Anterior cingulate cortex (tissue), 58 donors: ENCODE measurements at regions not wholly inside any gene's neighbourhood (a gene's known extent, or its start where the extent isn't known, plus 50 kb on each side); places are given as distances from the start of the nearest gene placed in this dataset.
A peak's percentile ranks its signal among the peaks of the same experiment; 100 is the strongest.

Experiments
- DNase-seq, 58 donors: peaks; one replicate each; lab custom pipeline; 2025; lab: John Stamatoyannopoulos, UW

DNA sequence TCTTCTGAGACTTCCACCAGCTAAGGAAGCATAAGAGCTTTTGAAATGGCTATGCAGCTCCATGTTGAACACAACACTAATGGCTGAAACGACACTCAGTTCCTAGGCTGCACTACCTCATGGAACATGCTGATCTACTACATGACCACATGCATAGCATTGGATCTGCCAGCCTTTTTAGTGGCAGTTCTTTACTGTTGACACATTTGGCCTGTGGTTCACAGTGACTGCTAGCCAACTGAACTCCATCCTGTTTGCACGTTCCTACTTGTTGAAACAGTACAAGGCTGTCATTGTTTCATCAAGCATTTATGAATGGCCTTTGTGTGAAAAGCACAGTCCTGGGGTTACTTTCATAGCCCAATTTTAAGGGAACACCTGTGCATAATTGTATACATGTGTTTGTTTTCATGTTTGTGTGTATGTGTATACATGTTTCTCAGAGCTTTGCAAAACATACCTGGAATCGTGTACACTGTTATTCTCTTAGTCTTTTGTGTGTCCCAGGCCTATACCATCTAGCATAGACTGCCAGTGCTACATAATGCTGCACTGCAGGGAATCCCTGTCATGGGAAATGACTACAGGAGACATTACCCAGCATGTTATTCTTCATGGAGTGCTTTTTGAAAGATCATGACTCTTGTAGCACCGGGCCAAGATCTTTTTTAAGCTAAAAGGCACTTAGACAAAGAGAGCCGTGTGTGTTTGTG, 179.6 kb upstream of the ESRRG start:
- peak in 16 of 58 donors; percentile 5 to 61 (median 16) for DNase-seq

DNA sequence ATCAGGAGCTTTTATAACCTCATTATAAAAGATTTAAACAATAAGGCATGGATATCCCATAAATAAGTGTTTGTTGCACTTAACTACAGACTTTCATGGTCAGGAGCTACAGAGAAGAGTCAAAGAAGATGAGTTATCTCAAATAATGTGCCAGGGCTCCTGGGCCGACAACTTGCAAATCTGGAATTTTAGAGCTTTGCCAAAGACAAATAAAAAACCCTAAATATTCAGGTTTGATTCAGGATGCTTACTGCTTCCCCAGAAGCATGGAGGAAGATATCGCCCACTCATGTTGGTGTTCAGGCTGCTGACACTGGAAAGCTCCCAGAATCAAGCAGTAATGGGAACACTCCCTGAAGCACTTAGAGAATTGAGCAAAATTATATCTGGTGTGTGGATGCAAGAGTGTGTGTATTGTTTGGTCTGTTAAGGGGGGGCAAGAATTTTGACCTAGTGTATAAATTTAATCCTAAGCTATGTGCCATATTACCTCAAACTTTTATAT, 176.9 kb upstream of the ESRRG start:
- DNase-seq = peak in 8 of 58 donors; percentile 5 to 62 (median 24)

DNA sequence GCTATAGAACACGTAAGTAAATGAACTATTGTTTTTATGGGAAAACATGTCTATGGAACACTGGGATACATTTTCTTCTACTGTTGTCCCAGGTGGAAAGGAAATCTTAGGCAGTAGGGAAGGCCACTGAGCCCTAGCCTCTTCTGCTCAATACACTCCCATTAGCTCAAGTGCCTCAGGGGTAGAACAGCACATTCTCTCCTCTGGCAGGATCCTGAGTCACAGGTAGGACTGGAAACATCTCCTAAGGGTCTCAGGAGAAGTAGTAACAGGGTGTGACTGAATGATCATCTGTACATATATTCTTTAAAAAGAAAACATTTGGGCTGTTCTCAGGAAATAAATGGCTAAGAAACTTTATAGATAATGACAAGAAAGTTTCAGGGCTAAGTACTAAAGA, 175.6 kb upstream of the ESRRG start:
- no peak for DNase-seq

DNA sequence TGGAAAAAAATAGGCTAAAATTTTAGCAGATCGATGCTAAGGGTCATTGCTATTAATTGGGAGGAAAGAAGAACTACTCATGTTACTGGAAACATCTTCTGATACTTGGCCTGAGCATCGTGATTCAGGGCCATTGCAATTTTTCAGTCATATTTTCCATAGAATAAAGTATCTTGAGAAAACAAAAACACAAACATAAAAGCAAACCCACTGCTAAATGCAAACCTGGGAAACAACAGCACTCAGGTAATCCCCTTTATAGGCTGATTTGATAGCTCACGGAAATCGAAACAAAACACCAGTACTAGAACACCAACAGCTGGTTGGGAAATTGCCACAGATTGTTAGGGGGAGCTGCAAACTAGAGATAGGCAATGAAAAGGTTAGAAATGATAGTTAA, 172.9 kb upstream of the ESRRG start:
- DNase-seq = no peak

DNA sequence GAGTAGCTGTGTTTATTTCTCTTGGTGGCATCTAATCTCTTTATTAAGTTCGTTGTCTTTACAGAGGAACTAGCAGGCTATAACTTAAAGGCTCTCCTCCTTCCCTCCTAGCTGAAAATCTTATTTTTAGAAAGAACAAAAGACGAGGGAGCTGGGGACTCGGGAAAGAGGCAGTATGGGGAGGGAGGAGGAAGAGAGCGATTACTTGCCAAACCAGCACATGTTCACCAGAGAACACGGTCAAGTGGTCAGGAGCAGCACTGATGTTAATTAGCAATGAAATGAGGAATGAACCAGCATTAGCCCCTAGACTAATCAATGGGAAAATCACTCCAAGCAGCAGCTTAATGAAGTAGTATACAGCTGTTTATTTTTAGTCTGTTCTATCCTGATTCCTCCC, 171.3 kb upstream of the ESRRG start:
- DNase-seq = no peak

DNA sequence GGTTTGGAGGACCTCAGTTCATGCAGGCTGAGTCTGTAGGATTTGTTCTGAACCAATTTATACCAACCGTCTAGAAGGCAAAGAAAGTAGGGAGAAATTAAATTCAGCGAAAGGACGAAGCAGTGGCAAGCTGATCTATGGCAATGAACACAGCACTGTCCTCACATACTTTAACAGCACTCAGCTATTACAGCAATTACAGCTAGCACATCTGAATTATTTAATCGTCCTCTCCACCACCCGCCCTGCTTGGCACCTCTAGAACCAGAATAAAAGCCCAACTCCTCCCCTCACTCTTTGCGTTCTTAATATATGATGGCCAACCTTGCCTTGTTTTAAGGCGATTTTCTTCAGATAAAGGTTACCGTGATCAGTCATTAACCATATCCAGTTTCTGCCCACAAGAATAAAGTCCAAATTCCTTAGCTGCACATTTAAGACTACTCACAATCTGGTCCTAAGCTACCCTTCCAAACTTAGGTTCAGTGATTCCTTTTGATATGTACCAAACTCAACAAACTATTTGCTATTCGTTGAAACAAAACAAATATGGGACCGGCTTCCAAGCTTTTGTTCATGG, 169.4 kb upstream of the ESRRG start:
- DNase-seq = no peak

DNA sequence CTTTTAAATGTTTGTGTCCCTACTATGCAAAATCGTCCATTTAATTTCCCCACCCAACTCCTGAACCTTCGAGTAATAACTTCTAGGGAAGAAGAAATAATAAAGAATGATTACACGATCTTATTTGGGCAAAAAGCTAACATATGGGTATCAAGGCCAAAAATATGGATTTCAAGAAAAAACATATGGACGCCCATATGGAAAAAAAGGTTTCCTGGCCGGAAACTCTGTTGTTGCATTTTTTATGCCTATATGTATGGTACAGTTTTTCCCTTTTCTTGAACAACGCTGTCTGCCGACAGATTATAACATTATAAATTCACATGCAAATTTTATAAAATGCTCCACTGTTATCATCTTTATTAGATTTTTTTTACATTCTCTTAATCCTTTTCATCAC, 167.6 kb upstream of the ESRRG start:
- DNase-seq = no peak

DNA sequence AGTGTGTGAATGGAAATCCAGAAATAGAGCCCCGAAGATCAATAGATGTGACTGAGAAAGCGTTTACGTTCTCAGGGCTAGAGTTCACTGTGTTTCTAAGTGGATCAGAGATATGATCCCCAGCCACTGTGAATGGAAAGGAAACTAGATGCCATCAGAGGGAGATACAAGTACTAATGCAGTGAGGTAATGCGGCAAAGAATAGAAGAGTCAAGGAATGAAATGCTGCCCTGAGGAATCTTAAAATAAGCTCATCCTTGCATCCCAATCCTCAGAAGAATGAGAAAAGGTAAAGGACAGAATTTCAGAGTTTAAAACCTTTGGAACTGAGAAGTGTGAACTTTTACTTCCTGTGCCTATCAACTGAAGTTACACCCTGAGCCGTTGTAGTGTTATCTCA, 165.5 kb upstream of the ESRRG start:
- DNase-seq = no peak

DNA sequence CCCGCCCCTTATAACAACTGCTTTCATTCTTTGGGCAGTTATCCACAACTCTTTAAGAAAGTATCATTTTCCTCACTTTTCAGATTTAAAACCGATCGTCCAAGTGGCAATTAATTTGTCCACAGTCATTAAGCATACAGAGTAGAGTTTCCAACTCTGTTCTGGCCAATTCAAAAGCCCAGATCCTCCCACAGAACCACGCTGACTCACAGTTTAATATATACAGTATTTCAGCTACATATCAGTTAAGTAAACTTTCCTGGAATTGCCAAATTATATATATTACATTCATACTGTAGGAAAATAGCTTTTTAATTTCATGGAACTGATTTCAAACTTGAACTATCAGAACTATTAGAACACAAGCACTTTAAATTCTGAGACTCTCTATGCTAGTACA, 163.8 kb upstream of the ESRRG start:
- DNase-seq = no peak

DNA sequence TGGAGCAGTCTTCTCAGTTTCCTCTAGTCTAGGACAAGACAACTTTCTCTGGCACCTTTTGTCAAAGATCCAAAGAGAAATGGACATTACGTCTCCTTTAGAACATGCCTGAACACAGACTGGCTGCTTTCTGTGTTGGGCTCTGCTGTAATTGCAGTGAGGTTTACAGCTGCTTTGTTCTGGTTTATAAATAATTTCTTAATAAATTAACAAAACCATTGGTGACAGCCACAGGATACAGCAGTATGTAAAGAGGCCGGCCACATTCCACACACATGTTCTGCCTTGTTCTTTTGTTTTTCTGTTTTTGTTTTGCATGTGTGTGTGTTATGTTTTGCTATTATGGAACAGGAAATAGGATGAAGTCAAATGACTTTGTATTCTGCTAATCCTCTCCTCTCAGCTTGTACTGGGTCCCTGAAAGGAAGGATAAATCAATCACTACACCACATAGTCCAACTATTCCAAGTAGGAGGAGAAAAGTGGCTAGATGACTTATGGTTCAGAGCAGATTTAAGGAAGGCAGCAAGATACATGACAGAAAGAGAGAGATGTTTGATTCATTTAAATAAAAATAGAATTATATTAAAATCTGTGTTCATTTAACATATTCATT, 161.5 kb upstream of the ESRRG start:
- DNase-seq = no peak

DNA sequence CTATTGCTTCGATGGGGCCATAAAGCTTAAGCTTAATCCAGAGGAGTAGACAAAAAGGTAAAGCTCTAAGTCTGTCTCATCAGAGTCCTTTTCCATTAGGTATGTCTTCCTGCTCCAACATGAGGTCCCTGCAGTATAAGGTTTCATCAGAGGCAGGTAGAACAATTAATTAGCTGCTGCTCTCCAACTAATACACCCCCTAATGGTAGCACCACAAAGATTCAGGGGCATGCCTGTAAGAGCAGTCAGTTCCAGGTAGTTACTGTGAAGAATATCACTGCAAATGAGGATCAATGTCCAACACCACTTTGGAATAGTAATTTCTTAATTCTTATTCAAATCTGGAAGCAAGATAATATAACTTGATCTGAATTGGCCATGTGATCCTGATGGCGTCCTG, 160.3 kb upstream of the ESRRG start:
- DNase-seq = no peak

DNA sequence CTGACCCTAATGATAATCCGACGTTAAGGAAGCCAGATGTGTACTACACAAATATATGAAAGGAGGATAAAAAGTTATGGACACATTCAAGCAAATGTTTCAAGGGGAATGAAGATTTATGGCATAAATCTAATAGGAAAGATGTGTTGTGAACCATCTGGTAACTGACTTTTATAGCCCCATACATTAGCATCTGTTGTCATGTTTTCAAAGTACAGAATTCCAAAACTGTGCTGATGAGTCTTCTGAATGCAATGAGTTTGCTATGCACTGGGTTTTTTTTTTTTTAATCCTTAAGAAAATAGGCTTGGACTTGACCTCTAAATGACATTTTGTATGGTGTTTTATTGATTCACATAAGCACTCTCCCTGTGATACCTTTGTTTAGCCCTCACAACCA, 158.5 kb upstream of the ESRRG start:
- DNase-seq = no peak

DNA sequence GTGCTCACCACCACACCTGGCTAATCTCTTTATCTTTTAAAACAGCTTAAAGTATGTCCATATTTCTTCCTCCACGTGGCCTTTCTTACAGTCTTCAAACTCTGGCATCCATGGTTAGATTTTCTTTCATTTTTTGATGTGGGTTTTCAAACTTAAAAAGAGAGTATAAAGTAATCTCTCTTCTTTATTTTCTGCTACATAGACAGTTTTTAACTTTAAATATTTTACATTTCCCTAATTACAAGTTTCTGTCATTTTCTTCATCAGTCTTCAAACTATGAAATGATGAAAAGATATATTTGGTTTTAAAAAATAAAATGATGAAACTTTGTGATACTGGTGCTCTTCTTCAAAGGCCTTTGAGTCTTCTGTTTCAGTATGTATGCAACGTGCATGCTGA, 143.5 kb upstream of the ESRRG start:
- no peak for DNase-seq

DNA sequence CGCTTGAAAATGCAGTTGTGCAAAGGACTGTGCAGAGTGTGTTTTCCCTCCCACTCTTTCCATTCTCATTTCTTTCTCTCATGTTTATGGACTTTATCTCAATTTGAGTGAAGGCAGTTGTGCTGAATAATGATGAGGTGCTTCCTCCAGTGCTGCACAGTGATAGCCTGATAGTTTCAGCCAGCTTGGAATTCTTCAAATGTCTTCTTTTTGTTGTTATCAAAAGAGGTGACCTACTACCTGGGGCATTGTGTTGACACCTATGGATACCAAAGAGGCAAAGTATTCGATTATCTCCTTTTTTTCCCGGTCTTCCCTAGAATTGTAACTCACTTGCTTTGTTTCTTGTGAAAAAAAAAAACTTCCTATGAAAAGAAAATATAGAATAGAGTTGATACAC, 132.6 kb upstream of the ESRRG start:
- DNase-seq = no peak

DNA sequence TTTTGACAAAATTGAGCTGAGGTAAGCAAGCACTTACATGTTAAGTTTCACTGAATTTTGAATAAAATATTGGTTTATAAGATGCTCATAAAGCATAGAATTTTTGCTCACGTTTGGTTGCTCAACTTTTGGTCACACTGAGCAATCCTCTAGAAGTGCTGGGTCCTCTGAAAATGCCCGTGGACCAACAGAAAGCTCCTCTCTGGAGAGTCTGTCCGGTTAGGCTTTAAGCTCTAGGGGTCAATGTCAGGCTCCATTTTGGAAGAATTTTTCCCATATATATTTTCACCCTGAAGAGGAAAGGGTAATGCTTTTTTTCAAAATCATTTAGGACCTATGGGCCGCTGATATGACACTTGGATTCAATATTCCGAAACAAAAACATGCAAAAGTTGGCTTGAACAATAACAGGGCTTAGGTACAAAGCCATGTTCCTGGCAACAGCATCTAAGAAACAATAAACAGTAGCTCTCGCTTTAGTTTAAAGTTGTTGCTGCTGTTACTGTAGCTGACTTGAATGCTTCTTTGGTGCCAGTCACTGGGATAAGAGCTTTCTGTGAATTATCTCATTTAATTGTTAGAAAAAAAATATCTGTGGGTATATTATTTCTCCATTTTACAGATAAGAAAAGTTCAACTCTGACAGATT, 131.7 kb upstream of the ESRRG start:
- no peak for DNase-seq

DNA sequence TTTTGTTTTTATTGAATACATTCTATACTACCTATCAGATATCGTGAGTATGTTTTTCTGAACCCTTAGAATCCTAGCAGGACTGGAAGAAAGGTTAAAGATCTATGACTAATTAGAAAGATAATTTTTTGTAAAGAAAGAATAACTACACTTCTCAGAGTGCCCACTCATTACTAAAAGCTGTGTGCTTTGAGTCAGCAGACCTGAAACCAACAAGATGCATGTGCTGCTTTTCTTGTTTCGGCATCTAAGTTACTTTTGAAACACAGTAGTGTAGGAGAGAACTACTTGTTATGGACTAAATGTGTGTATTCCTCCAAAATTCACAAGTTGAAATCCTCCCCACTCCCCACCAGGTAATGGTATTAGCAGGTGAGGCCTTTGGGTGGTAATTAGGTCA, 127.8 kb upstream of the ESRRG start:
- DNase-seq = no peak

DNA sequence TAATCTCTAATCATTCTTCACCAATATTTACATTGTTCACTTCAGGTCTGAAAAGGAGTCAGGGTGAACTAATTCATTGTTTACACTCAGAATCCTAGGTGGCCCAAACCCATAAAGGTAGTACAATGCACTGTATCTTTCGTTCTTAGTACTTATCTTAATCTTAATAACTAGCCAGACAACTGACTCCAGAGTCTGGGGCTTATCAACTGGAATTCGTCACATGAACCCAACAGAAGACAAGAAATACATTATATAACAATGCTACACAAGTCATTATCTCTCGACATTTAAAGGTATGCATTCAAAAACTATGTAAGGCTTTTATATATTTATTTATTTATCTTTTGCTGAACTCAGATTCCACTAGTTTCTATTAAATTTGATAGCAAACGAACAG, 125.9 kb upstream of the ESRRG start:
- DNase-seq = no peak

DNA sequence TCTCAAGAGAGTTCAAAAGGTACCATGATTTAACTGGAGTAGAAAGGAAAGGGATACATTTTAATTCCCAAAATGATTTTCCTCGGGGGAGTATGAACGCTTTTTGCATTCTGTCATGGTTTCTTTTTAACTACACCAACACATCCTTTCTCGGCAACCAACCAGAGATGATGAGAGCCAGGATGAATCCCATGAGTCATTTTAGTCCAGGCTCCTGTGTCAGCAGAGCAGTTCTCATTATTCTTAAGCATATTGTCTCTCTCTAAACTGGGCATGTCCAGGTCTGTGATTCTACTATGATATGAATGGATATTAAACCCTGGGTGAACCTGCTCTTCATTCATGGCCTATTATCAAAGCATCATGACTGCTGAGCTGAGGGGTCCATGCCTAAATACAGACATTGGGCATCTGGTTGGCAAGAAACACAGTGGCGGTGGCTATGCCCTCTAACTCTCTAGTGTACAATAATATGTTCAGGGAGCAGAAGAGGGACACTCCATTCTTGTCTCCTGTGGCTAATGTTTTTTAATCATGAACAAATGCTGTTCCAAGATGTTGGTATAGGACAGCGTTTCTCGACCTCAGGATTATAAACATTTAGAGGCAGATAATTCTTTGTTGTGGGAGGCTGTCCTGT, 124.3 kb upstream of the ESRRG start:
- peak in 3 of 58 donors; percentile 3 to 23 (median 3) for DNase-seq

DNA sequence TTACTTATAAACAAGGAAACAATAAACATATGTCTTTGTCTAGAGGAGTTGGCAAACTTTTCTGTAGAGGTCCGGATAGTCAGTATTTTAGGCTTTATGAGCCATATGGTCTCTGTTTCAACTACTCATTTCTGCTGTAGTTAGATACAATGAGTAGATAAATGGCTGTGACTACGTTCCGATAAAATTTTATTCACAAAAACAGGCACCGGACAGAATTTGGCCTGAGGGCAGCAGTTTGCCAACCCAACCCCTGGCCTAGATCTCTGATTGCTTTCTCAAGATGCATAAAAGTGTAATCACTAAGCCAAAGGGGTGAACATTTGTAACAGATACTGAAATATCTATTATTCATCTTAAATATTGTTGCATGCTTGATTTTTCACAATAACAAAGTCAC, 123.1 kb upstream of the ESRRG start:
- DNase-seq = no peak

DNA sequence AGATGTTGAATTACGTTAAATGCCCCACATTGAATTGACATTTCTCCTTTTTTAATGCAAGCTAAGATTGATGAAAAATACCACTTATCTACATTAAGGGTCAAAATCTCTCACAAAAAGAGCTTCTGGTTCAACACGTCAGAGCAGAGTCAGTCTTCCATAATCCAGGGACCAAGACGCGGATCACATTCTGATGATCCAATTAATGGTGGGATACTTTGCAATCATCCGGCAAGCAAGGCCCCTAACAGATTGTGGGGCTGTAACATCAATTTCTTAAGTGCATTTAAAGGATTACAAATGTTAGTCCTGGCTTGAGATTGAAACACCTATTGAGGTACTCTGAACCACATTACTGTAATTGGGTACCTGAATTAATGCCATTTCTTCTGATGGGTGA, 120.2 kb upstream of the ESRRG start:
- DNase-seq = no peak

DNA sequence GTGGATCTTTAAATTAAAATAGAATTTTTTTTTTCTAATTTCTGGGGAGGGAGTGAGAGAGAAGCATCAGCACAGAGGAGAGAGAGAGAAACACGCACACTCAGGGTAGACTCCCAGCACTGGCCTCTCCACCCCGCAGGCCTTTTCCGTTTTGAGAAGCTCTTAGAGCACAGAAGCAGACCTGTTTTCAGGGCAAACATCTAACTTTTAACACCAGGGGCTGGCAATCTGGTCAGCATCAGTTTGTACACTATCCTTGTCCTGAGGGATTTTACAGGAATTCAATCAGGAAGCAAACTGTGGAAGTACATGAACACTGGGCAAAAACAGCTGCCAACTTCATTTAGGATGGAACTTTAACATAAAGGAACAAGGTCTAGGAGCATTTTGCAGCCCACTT, 117.9 kb upstream of the ESRRG start:
- no peak for DNase-seq
